ENCODE measurements at regions not wholly inside any gene's neighbourhood (a gene's known extent, or its start where the extent isn't known, plus 50 kb on each side); places are given as distances from the start of the nearest gene placed in this dataset.

- POLR2A ChIA-PET, result no interaction called here
- CTCF ChIA-PET, result no interaction called here
- H3K36me3 ChIP-seq (ENCODE audit: insufficient read depth, low read length), result no peaks in the 10 kb centered on the region
- Mint-ChIP-seq H3K9me3 (peaks cover 2 to 36% (median 10%) of the 10 kb centered on the region in 5 donors), H3K4me3 (no peak overlapping the region), H3K36me3 (no peaks in the 10 kb centered on the region), H3K27me3 (peaks cover 0 to 1% of the 10 kb centered on the region in 2 donors), H3K27ac (no peak overlapping the region), H3K4me1 (no peaks in the 10 kb centered on the region)
- H3K4me1 ChIP-seq (ENCODE audit: insufficient read depth, low read length), result no peaks in the 10 kb centered on the region
- H3K4me3 ChIP-seq (ENCODE audit: low read length), result no peak overlapping the region
- no peaks in the 10 kb centered on the region for H3K27me3 ChIP-seq (ENCODE audit: insufficient read depth, low read length, poor library complexity, severe bottlenecking)
- no peak overlapping the region for H3K27ac ChIP-seq (ENCODE audit: low read depth, low read length)
- DNase-seq, result no peak
- H3K9me3 ChIP-seq (ENCODE audit: low read length), result no peaks in the 10 kb centered on the region
Measured at GRCh38 chr17:71656964-71657858, 463.6 kb upstream of the SOX9 start.

GRCh38 chr17:71658996-71659395 lies 461.8 kb upstream of the SOX9 start:
- Histone ChIP-seq H3K4me1 (ENCODE audit: insufficient read depth, low read length) (no peaks in the 10 kb centered on the region), H3K36me3 (ENCODE audit: insufficient read depth, low read length) (no peaks in the 10 kb centered on the region), H3K9me3 (ENCODE audit: low read length) (no peaks in the 10 kb centered on the region), H3K27me3 (ENCODE audit: insufficient read depth, low read length, poor library complexity, severe bottlenecking) (no peaks in the 10 kb centered on the region), H3K27ac (ENCODE audit: low read depth, low read length) (no peak overlapping the region), H3K4me3 (ENCODE audit: low read length) (no peak overlapping the region)
- Mint-ChIP-seq H3K4me1 (no peaks in the 10 kb centered on the region), H3K9me3 (peaks cover 4 to 34% (median 10%) of the 10 kb centered on the region in 5 donors), H3K27me3 (peaks cover 0 to 1% of the 10 kb centered on the region in 2 donors), H3K27ac (no peak overlapping the region), H3K4me3 (no peak overlapping the region), H3K36me3 (no peaks in the 10 kb centered on the region)
- POLR2A ChIA-PET, result no interaction called here
- CTCF ChIA-PET, result no interaction called here
- DNase-seq, result no peak

- CTCF ChIA-PET, result no interaction called here
- no peaks in the 10 kb centered on the region for H3K27me3 Mint-ChIP-seq
Measured at GRCh38 chr17:71664861-71665260, 456.0 kb upstream of the SOX9 start.

GRCh38 chr17:71666047-71666446 lies 454.8 kb upstream of the SOX9 start:
- Histone ChIP-seq H3K27ac (ENCODE audit: low read depth, low read length) (no peak overlapping the region), H3K4me3 (ENCODE audit: low read length) (no peak overlapping the region), H3K4me1 (ENCODE audit: insufficient read depth, low read length) (no peaks in the 10 kb centered on the region), H3K36me3 (ENCODE audit: insufficient read depth, low read length) (no peaks in the 10 kb centered on the region), H3K27me3 (ENCODE audit: insufficient read depth, low read length, poor library complexity, severe bottlenecking) (no peaks in the 10 kb centered on the region), H3K9me3 (ENCODE audit: low read length) (no peaks in the 10 kb centered on the region)
- no peak overlapping the region for H3K27ac Mint-ChIP-seq
- H3K4me3 Mint-ChIP-seq, result no peak overlapping the region
- DNase-seq, result no peak
- H3K9me3 Mint-ChIP-seq, result peaks cover 2 to 17% (median 7%) of the 10 kb centered on the region in 5 donors
- CTCF ChIA-PET, result no interaction called here
- H3K27me3 Mint-ChIP-seq, result no peaks in the 10 kb centered on the region
- POLR2A ChIA-PET, result no interaction called here
- H3K4me1 Mint-ChIP-seq, result no peaks in the 10 kb centered on the region
- H3K36me3 Mint-ChIP-seq, result no peaks in the 10 kb centered on the region

More at GRCh38 chr17:71664861-71665260, 456.0 kb upstream of the SOX9 start:
- H3K27me3 ChIP-seq (ENCODE audit: insufficient read depth, low read length, poor library complexity, severe bottlenecking), result no peaks in the 10 kb centered on the region
- H3K9me3 Mint-ChIP-seq, result peaks cover 0 to 17% (median 7%) of the 10 kb centered on the region in 5 donors
- H3K36me3 Mint-ChIP-seq, result no peaks in the 10 kb centered on the region
- H3K4me3 Mint-ChIP-seq, result no peak overlapping the region
- no peaks in the 10 kb centered on the region for H3K4me1 Mint-ChIP-seq
- POLR2A ChIA-PET, result no interaction called here
- no peaks in the 10 kb centered on the region for H3K4me1 ChIP-seq (ENCODE audit: insufficient read depth, low read length)
- no peaks in the 10 kb centered on the region for H3K9me3 ChIP-seq (ENCODE audit: low read length)
- H3K36me3 ChIP-seq (ENCODE audit: insufficient read depth, low read length), result no peaks in the 10 kb centered on the region
- H3K27ac ChIP-seq (ENCODE audit: low read depth, low read length), result no peak overlapping the region
- H3K27ac Mint-ChIP-seq, result no peak overlapping the region
- H3K4me3 ChIP-seq (ENCODE audit: low read length), result no peak overlapping the region
- DNase-seq, result no peak

- no peak for DNase-seq
- CTCF ChIA-PET, result no interaction called here
- Histone ChIP-seq H3K4me1 (ENCODE audit: insufficient read depth, low read length) (no peaks in the 10 kb centered on the region), H3K27ac (ENCODE audit: low read depth, low read length) (no peak overlapping the region), H3K9me3 (ENCODE audit: low read length) (no peaks in the 10 kb centered on the region), H3K36me3 (ENCODE audit: insufficient read depth, low read length) (no peaks in the 10 kb centered on the region), H3K4me3 (ENCODE audit: low read length) (no peak overlapping the region), H3K27me3 (ENCODE audit: insufficient read depth, low read length, poor library complexity, severe bottlenecking) (no peaks in the 10 kb centered on the region)
- Mint-ChIP-seq H3K9me3 (peaks cover 2 to 17% (median 9%) of the 10 kb centered on the region in 5 donors), H3K4me3 (no peak overlapping the region), H3K4me1 (no peaks in the 10 kb centered on the region), H3K27me3 (no peaks in the 10 kb centered on the region), H3K36me3 (no peaks in the 10 kb centered on the region), H3K27ac (no peak overlapping the region)
- POLR2A ChIA-PET, result no interaction called here
Measured at GRCh38 chr17:71667661-71668060, 453.2 kb upstream of the SOX9 start.

- DNase-seq, result no peak
- Mint-ChIP-seq H3K4me1 (no peaks in the 10 kb centered on the region), H3K36me3 (no peaks in the 10 kb centered on the region), H3K9me3 (peaks cover 2 to 16% (median 9%) of the 10 kb centered on the region in 5 donors), H3K4me3 (no peak overlapping the region), H3K27me3 (no peaks in the 10 kb centered on the region), H3K27ac (no peak overlapping the region)
- Histone ChIP-seq H3K4me3 (ENCODE audit: low read length) (no peak overlapping the region), H3K36me3 (ENCODE audit: insufficient read depth, low read length) (no peaks in the 10 kb centered on the region), H3K9me3 (ENCODE audit: low read length) (no peaks in the 10 kb centered on the region), H3K4me1 (ENCODE audit: insufficient read depth, low read length) (no peaks in the 10 kb centered on the region), H3K27me3 (ENCODE audit: insufficient read depth, low read length, poor library complexity, severe bottlenecking) (no peaks in the 10 kb centered on the region), H3K27ac (ENCODE audit: low read depth, low read length) (no peak overlapping the region)
- ChIA-PET CTCF (no interaction called here), POLR2A (no interaction called here)
Measured at GRCh38 chr17:71668807-71669206, 452.0 kb upstream of the SOX9 start.

- no peaks in the 10 kb centered on the region for H3K9me3 ChIP-seq (ENCODE audit: low read length)
- no peaks in the 10 kb centered on the region for H3K36me3 ChIP-seq (ENCODE audit: insufficient read depth, low read length)
- Mint-ChIP-seq H3K4me1 (no peaks in the 10 kb centered on the region), H3K9me3 (peaks cover 2 to 9% (median 5%) of the 10 kb centered on the region in 5 donors), H3K27ac (no peak overlapping the region), H3K4me3 (no peak overlapping the region), H3K27me3 (no peaks in the 10 kb centered on the region), H3K36me3 (no peaks in the 10 kb centered on the region)
- H3K4me3 ChIP-seq (ENCODE audit: low read length), result no peak overlapping the region
- DNase-seq, result no peak
- no peak overlapping the region for H3K27ac ChIP-seq (ENCODE audit: low read depth, low read length)
- no peaks in the 10 kb centered on the region for H3K27me3 ChIP-seq (ENCODE audit: insufficient read depth, low read length, poor library complexity, severe bottlenecking)
- CTCF ChIA-PET, result no interaction called here
- POLR2A ChIA-PET, result no interaction called here
- no peaks in the 10 kb centered on the region for H3K4me1 ChIP-seq (ENCODE audit: insufficient read depth, low read length)
Measured at GRCh38 chr17:71677439-71677838, 443.4 kb upstream of the SOX9 start.

- Histone ChIP-seq H3K4me3 (ENCODE audit: low read length) (no peak overlapping the region), H3K27ac (ENCODE audit: low read depth, low read length) (no peak overlapping the region), H3K9me3 (ENCODE audit: low read length) (no peaks in the 10 kb centered on the region), H3K4me1 (ENCODE audit: insufficient read depth, low read length) (no peaks in the 10 kb centered on the region), H3K27me3 (ENCODE audit: insufficient read depth, low read length, poor library complexity, severe bottlenecking) (no peaks in the 10 kb centered on the region), H3K36me3 (ENCODE audit: insufficient read depth, low read length) (no peaks in the 10 kb centered on the region)
- H3K4me1 Mint-ChIP-seq, result no peaks in the 10 kb centered on the region
- H3K27ac Mint-ChIP-seq, result no peak overlapping the region
- no peaks in the 10 kb centered on the region for H3K27me3 Mint-ChIP-seq
- H3K9me3 Mint-ChIP-seq, result peaks cover 2 to 11% (median 5%) of the 10 kb centered on the region in 5 donors
- CTCF ChIA-PET, result no interaction called here
- H3K4me3 Mint-ChIP-seq, result no peak overlapping the region
- no peak for DNase-seq
- POLR2A ChIA-PET, result no interaction called here
- no peaks in the 10 kb centered on the region for H3K36me3 Mint-ChIP-seq
Measured at GRCh38 chr17:71679832-71680231, 441.0 kb upstream of the SOX9 start.

All from CD8-positive, alpha-beta memory T cell (primary cell).